ENCODE measurements at regions not wholly inside any gene's neighbourhood (a gene's known extent, or its start where the extent isn't known, plus 50 kb on each side); places are given as distances from the start of the nearest gene placed in this dataset.

GRCh38 chr9:78630966-78631365 lies 334.0 kb downstream of the PSAT1 start:
- Histone ChIP-seq H4K20me1 (ENCODE audit: insufficient read depth, low read length) (no peaks in the 10 kb centered on the region), H3K79me2 (ENCODE audit: low read length) (no peaks in the 10 kb centered on the region), H3K4me2 (ENCODE audit: low read depth, low read length) (no peak overlapping the region), H3K9ac (ENCODE audit: low read length) (no peak overlapping the region), H3K36me3 (replicated peaks; ENCODE audit: insufficient read depth, low read length) (no peaks in the 10 kb centered on the region), H3F3A (ENCODE audit: insufficient read depth, low read length) (no peaks in the 10 kb centered on the region), H3K4me1 (ENCODE audit: low read length) (no peaks in the 10 kb centered on the region), H3K27me3 (replicated peaks; ENCODE audit: insufficient read depth, low read length) (no peaks in the 10 kb centered on the region), H3K9me2 (replicated peaks; ENCODE audit: insufficient read depth, low read length) (no peaks in the 10 kb centered on the region), H3K27ac (ENCODE audit: low read length) (no peak overlapping the region), H3K9me3 (replicated peaks; ENCODE audit: insufficient read depth, low read length) (no peaks in the 10 kb centered on the region), H3K4me3 (ENCODE audit: low read length) (no peak overlapping the region), H2AFZ (ENCODE audit: low read length) (no peak overlapping the region)
- TF ChIP-seq, protein P1, sequence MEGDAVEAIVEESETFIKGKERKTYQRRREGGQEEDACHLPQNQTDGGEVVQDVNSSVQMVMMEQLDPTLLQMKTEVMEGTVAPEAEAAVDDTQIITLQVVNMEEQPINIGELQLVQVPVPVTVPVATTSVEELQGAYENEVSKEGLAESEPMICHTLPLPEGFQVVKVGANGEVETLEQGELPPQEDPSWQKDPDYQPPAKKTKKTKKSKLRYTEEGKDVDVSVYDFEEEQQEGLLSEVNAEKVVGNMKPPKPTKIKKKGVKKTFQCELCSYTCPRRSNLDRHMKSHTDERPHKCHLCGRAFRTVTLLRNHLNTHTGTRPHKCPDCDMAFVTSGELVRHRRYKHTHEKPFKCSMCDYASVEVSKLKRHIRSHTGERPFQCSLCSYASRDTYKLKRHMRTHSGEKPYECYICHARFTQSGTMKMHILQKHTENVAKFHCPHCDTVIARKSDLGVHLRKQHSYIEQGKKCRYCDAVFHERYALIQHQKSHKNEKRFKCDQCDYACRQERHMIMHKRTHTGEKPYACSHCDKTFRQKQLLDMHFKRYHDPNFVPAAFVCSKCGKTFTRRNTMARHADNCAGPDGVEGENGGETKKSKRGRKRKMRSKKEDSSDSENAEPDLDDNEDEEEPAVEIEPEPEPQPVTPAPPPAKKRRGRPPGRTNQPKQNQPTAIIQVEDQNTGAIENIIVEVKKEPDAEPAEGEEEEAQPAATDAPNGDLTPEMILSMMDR (IDR thresholded peaks at IDR 0.05; ENCODE audit: low read length) = no peak
- no peak for TF ChIP-seq EZH2 (optimal IDR thresholded peaks at IDR 0.05; ENCODE audit: low read depth, low read length)
- TF ChIP-seq EZH2phosphoT487 (IDR thresholded peaks at IDR 0.05; ENCODE audit: low read length) = no peak
- no peak for DNase-seq

GRCh38 chr9:78640728-78641127 lies 343.8 kb downstream of the PSAT1 start:
- Histone ChIP-seq H3K4me2 (ENCODE audit: low read depth, low read length) (no peak overlapping the region), H3K9me3 (replicated peaks; ENCODE audit: insufficient read depth, low read length) (no peaks in the 10 kb centered on the region), H3K27ac (ENCODE audit: low read length) (no peak overlapping the region), H3K79me2 (ENCODE audit: low read length) (no peaks in the 10 kb centered on the region), H3K36me3 (replicated peaks; ENCODE audit: insufficient read depth, low read length) (no peaks in the 10 kb centered on the region), H3K9ac (ENCODE audit: low read length) (no peak overlapping the region), H3K27me3 (replicated peaks; ENCODE audit: insufficient read depth, low read length) (no peaks in the 10 kb centered on the region), H4K20me1 (ENCODE audit: insufficient read depth, low read length) (no peaks in the 10 kb centered on the region), H3K4me1 (ENCODE audit: low read length) (no peaks in the 10 kb centered on the region), H3K4me3 (ENCODE audit: low read length) (no peak overlapping the region), H3F3A (ENCODE audit: insufficient read depth, low read length) (no peaks in the 10 kb centered on the region), H2AFZ (ENCODE audit: low read length) (no peak overlapping the region), H3K9me2 (replicated peaks; ENCODE audit: insufficient read depth, low read length) (no peaks in the 10 kb centered on the region)
- TF ChIP-seq, protein P1 (IDR thresholded peaks at IDR 0.05; ENCODE audit: low read length) = no peak
- TF ChIP-seq EZH2phosphoT487 (IDR thresholded peaks at IDR 0.05; ENCODE audit: low read length) (no peak), EZH2 (optimal IDR thresholded peaks at IDR 0.05; ENCODE audit: low read depth, low read length) (no peak)
- no peak for DNase-seq

- Histone ChIP-seq H3K9ac (ENCODE audit: low read length) (no peak overlapping the region), H4K20me1 (ENCODE audit: insufficient read depth, low read length) (no peaks in the 10 kb centered on the region), H3K27ac (ENCODE audit: low read length) (no peak overlapping the region), H3K79me2 (ENCODE audit: low read length) (no peaks in the 10 kb centered on the region), H3K4me1 (ENCODE audit: low read length) (no peaks in the 10 kb centered on the region), H3F3A (ENCODE audit: insufficient read depth, low read length) (no peaks in the 10 kb centered on the region), H2AFZ (ENCODE audit: low read length) (no peak overlapping the region), H3K36me3 (replicated peaks; ENCODE audit: insufficient read depth, low read length) (no peaks in the 10 kb centered on the region), H3K4me3 (ENCODE audit: low read length) (no peak overlapping the region), H3K4me2 (ENCODE audit: low read depth, low read length) (no peak overlapping the region), H3K9me2 (replicated peaks; ENCODE audit: insufficient read depth, low read length) (no peaks in the 10 kb centered on the region), H3K9me3 (replicated peaks; ENCODE audit: insufficient read depth, low read length) (no peaks in the 10 kb centered on the region), H3K27me3 (replicated peaks; ENCODE audit: insufficient read depth, low read length) (no peaks in the 10 kb centered on the region)
- TF ChIP-seq EZH2phosphoT487 (IDR thresholded peaks at IDR 0.05; ENCODE audit: low read length) (no peak), EZH2 (optimal IDR thresholded peaks at IDR 0.05; ENCODE audit: low read depth, low read length) (no peak)
- TF ChIP-seq, protein P1 (IDR thresholded peaks at IDR 0.05; ENCODE audit: low read length) = no peak
- DNase-seq = no peak
These were observed 347.4 kb downstream of the PSAT1 start for GRCh38 chr9:78644359-78644758.
